Keratinocyte (primary cell): ENCODE measurements at regions not wholly inside any gene's neighbourhood (a gene's known extent, or its start where the extent isn't known, plus 50 kb on each side); places are given as distances from the start of the nearest gene placed in this dataset.

Experiments used
- DNase-seq: peaks from one replicate; pipeline ENCODE4 v3.0.0-alpha.2; 2011; ENCODE audit warnings: low read depth, missing footprints, low spot score
- FAIRE-seq: peaks from 2 replicates; lab custom pipeline; 2011; peaks lifted over from hg19 to GRCh38; lab: Jason Lieb, UNC
- H2AFZ ChIP-seq: 2 replicates; pipeline ENCODE4 v1.6.0; 2012; ENCODE audit warnings: low read length, control low read depth, inconsistent platforms; ENCODE audit not compliant: control insufficient read depth
- H3K27ac ChIP-seq: 2 replicates; pipeline ENCODE4 v1.5.1; 2011; ENCODE audit warnings: low read length; ENCODE audit not compliant: control insufficient read depth, insufficient read depth
- H3K27me3 ChIP-seq: 3 replicates; pipeline ENCODE4 v1.6.0; 2011; ENCODE audit warnings: low read length; ENCODE audit not compliant: control insufficient read depth, insufficient read depth; ENCODE audit errors: extremely low read depth
- H3K36me3 ChIP-seq, 2 experiments: 2 replicates in 1 of 2; 3 replicates in 1 of 2; pipeline ENCODE4 v1.5.1; 2011; ENCODE audit warnings: low read length in 2 of 2, mild to moderate bottlenecking in 1 of 2; ENCODE audit not compliant: control insufficient read depth in 2 of 2, insufficient read depth in 2 of 2; ENCODE audit errors: extremely low read depth in 1 of 2
- H3K4me1 ChIP-seq: 3 replicates; pipeline ENCODE4 v1.5.1; 2011; ENCODE audit warnings: low read length; ENCODE audit not compliant: control insufficient read depth, insufficient read depth; ENCODE audit errors: extremely low read depth
- H3K4me2 ChIP-seq: 3 replicates; pipeline ENCODE4 v1.6.0; 2011; ENCODE audit warnings: low read depth, low read length; ENCODE audit not compliant: control insufficient read depth, insufficient read depth; ENCODE audit errors: extremely low read depth
- H3K4me3 ChIP-seq, 3 experiments: fragments of 200-600 bp in 1 of 3; sonication (generic) in 1 of 3; 2 replicates in 2 of 3; 3 replicates in 1 of 3; pipeline ENCODE4 v1.5.1; 2011 to 2016; ENCODE audit warnings: low read length in 3 of 3, mild to moderate bottlenecking in 3 of 3, control low read depth in 2 of 3, inconsistent platforms in 1 of 3, low read depth in 1 of 3, mixed read lengths in 1 of 3, mixed run types in 1 of 3, moderate library complexity in 1 of 3; ENCODE audit not compliant: control insufficient read depth in 2 of 3, insufficient read depth in 2 of 3; ENCODE audit errors: extremely low read depth in 1 of 3
- H3K79me2 ChIP-seq: 2 replicates; pipeline ENCODE4 v1.6.0; 2012; ENCODE audit warnings: low read length; ENCODE audit not compliant: control insufficient read depth, insufficient read depth
- H3K9ac ChIP-seq: 3 replicates; pipeline ENCODE4 v1.6.0; 2011; ENCODE audit warnings: low read length; ENCODE audit not compliant: control insufficient read depth, insufficient read depth; ENCODE audit errors: extremely low read depth
- H3K9me1 ChIP-seq: 3 replicates; pipeline ENCODE4 v1.6.0; 2011; ENCODE audit warnings: low read length; ENCODE audit not compliant: control insufficient read depth, insufficient read depth; ENCODE audit errors: extremely low read depth
- H3K9me3 ChIP-seq: 2 replicates; pipeline ENCODE4 v1.5.1; 2012; ENCODE audit warnings: low read depth, low read length; ENCODE audit not compliant: control insufficient read depth
- H4K20me1 ChIP-seq: 3 replicates; pipeline ENCODE4 v1.6.0; 2011; ENCODE audit warnings: low read length; ENCODE audit not compliant: control insufficient read depth, insufficient read depth; ENCODE audit errors: extremely low read depth
- EZH2 ChIP-seq: IDR thresholded peaks from one replicate; pipeline ENCODE4 v1.6.1; 2012; ENCODE audit warnings: inconsistent platforms, mild to moderate bottlenecking, low read length, moderate library complexity
- dilution Hi-C: fragments of 300-500 bp; cut with MboI; formaldehyde crosslinking; loops from one replicate; pipeline ENCODE4 v1.7.0; 2020; ENCODE audit warnings: low sequenced_read_pairs; ENCODE audit not compliant: extremely low pct_ligation_motif_present
- TF ChIP-seq, protein P1 (sequence below), 3 experiments: IDR thresholded peaks in 1 of 3; conservative IDR thresholded peaks in 1 of 3; optimal IDR thresholded peaks in 1 of 3; 2 replicates in 2 of 3; 3 replicates in 1 of 3; pipeline versions ENCODE3 to v1.5.1; 2011; ENCODE audit warnings: low read length in 3 of 3, mild to moderate bottlenecking in 3 of 3, moderate library complexity in 2 of 3, control low read depth in 1 of 3, inconsistent platforms in 1 of 3; ENCODE audit not compliant: insufficient read depth in 2 of 3; ENCODE audit errors: extremely low read depth in 1 of 3

DNA sequence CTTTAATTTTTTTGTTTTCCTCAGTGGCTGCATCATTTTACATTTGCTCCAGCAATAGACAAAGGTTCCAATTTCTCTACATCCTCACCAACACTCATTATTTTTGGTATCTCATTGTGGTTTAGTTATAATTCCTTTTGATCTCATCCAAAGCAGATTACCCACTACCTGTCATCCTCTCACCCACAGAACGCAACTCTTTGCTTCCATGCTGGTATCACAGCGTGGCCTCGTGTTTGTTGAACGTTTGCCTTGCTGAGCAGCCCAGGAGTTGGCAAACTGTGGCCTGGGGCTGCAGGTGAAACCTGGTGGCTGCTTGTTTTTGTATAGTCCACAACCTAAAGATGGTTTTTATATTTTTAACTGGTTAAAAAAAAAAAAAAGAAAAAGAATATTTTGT lies 181.9 kb downstream of the BCAS1 start:
- H3K9me1 ChIP-seq, result no peaks in the 10 kb centered on the region
- H3K27me3 ChIP-seq, result no peaks in the 10 kb centered on the region
- no peaks in the 10 kb centered on the region for H3K36me3 ChIP-seq
- TF ChIP-seq, protein P1, sequence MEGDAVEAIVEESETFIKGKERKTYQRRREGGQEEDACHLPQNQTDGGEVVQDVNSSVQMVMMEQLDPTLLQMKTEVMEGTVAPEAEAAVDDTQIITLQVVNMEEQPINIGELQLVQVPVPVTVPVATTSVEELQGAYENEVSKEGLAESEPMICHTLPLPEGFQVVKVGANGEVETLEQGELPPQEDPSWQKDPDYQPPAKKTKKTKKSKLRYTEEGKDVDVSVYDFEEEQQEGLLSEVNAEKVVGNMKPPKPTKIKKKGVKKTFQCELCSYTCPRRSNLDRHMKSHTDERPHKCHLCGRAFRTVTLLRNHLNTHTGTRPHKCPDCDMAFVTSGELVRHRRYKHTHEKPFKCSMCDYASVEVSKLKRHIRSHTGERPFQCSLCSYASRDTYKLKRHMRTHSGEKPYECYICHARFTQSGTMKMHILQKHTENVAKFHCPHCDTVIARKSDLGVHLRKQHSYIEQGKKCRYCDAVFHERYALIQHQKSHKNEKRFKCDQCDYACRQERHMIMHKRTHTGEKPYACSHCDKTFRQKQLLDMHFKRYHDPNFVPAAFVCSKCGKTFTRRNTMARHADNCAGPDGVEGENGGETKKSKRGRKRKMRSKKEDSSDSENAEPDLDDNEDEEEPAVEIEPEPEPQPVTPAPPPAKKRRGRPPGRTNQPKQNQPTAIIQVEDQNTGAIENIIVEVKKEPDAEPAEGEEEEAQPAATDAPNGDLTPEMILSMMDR (optimal IDR thresholded peaks at IDR 0.05 in 1 of 3, IDR thresholded peaks at IDR 0.05 in 1 of 3, conservative IDR thresholded peaks at IDR 0.05 in 1 of 3; ENCODE audit: extremely low read depth in 1 of 3, insufficient read depth in 2 of 3, low read length in 3 of 3), result no peak
- no peak for TF ChIP-seq EZH2
- no peaks in the 10 kb centered on the region for H4K20me1 ChIP-seq
- no peaks in the 10 kb centered on the region for H3K79me2 ChIP-seq
- dilution Hi-C loops, result no loop called here
- no peak overlapping the region for H2AFZ ChIP-seq
- FAIRE-seq, result no peak
- H3K4me3 ChIP-seq, result no peak overlapping the region
- H3K4me1 ChIP-seq, result peaks cover 8% of the 10 kb centered on the region
- no peak for DNase-seq
- no peak overlapping the region for H3K4me2 ChIP-seq
- no peak overlapping the region for H3K27ac ChIP-seq
- no peaks in the 10 kb centered on the region for H3K9me3 ChIP-seq
- no peak overlapping the region for H3K9ac ChIP-seq

DNA sequence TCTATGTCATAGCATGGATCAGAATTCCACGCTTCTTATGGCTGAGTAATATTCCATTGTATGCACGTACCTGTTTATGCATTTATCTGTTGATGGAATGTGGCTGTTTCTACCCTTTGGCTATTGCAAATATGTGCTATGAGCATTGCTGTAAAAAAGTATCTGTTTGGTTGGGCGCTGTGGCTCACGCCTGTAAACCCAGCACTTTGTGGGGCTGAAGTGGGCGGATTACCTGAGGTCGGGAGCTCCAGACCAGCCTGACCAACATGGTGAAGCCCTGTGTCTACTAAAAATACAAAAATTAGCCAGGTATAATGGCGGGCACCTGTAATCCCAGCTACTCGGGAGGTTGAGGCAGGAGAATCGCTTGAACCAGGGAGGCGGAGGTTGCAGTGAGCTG lies 182.4 kb downstream of the BCAS1 start:
- FAIRE-seq, result no peak
- no peak overlapping the region for H3K4me2 ChIP-seq
- H3K36me3 ChIP-seq, result no peaks in the 10 kb centered on the region
- H3K9me1 ChIP-seq, result no peaks in the 10 kb centered on the region
- H4K20me1 ChIP-seq, result no peaks in the 10 kb centered on the region
- H3K27me3 ChIP-seq, result no peaks in the 10 kb centered on the region
- H3K9ac ChIP-seq, result no peak overlapping the region
- H3K4me3 ChIP-seq, result no peak overlapping the region
- H3K4me1 ChIP-seq, result peaks cover 4% of the 10 kb centered on the region
- no peak overlapping the region for H3K27ac ChIP-seq
- TF ChIP-seq, protein P1 (optimal IDR thresholded peaks at IDR 0.05 in 1 of 3, IDR thresholded peaks at IDR 0.05 in 1 of 3, conservative IDR thresholded peaks at IDR 0.05 in 1 of 3; ENCODE audit: extremely low read depth in 1 of 3, insufficient read depth in 2 of 3, low read length in 3 of 3), result no peak
- no peak for TF ChIP-seq EZH2
- dilution Hi-C loops, result no loop called here
- no peaks in the 10 kb centered on the region for H3K79me2 ChIP-seq
- H3K9me3 ChIP-seq, result no peaks in the 10 kb centered on the region
- no peak for DNase-seq
- no peak overlapping the region for H2AFZ ChIP-seq
